Activated effector memory CD4-positive, alpha-beta T cell treated with Interleukin-2 at 50 U/mL for 16 hours (primary cell): ENCODE measurements at regions not wholly inside any gene's neighbourhood (a gene's known extent, or its start where the extent isn't known, plus 50 kb on each side); places are given as distances from the start of the nearest gene placed in this dataset.

Source experiments
- DNase-seq: peaks from one replicate; pipeline ENCODE4 v3.0.0-alpha.2; 2020

DNA sequence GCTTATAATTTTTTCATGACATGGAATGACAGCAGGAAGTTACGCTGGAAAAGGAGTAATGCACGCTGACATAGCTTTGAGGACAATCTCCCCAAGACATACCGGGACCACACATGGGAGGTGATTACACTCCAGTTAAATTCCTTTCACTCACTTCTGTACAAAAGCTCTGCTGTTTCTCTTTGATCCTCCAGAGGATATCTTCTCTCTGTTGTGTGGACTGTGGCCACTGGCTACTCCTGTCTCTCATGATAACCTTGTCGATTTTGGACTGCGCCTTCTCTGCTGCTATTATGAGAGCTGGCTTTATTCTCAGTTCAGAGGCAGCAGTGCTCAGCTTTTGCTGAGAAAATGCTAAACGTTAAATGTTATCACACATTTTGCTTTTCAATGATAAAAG, 464.6 kb downstream of the FGF9 start:
- DNase-seq = no peak

GRCh38 chr13:22137361-22138050, 466.6 kb downstream of the FGF9 start:
- no peak for DNase-seq

- no peak for DNase-seq
Observed at GRCh38 chr13:22138947-22139346, 468.1 kb downstream of the FGF9 start.

DNA sequence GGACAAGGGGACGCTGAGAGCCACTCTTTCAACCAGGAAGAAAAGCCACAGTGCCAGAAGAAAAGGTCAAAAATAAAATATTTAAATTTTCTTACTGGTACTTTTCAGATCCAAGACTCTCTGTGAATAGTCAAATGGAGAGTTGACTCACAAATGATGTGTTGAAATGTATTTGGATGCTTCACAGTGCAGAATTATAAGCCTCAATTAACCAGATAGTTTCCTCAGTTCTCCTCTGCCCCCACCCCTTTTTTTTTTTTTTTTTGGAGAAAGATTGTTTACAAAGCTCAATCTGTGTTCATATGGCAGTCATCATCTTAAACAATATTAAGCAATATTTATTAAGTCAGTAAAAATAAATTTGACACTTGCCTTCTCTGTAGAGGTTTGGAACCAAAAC, 470.8 kb downstream of the FGF9 start:
- no peak for DNase-seq

DNA sequence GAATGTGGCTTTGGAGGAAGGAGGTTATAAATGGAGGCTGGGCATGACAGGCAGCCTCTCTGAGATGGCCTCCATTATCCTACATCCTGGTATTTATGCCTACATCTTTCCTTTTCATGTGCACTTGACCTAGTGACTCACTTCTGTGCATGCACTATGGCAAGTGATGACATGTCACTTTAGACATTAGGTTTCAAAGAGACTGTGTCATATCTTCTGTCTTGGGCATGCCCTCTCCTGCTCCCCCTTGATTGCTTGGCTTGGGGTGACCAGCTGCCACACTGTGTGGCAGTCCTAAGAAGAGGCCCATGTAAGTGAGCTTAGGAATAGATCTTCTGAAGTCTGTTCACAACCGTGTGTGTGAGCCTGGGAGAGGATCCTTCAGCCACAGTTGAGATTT, 472.8 kb downstream of the FGF9 start:
- no peak for DNase-seq

DNA sequence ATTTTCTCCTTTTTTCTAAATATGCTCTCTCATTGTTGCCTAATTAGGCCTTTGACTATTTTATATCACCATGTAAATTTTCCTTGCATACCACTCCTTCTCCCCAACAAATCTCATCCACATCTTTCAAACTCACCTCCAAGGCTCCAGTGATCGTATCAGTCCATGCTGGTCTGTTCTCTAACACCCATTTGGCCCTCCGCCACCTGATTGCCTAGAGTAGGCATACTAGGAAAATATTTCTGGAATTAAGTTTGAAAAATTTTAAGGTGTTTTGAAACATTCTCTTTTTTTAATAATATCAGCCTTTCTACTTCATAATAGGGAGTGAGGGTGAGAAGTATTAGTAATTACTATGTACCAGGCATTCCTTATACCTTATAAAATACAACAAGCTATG, 473.9 kb downstream of the FGF9 start:
- no peak for DNase-seq

GRCh38 chr13:22148187-22148586, 477.3 kb downstream of the FGF9 start:
- no peak for DNase-seq

DNA sequence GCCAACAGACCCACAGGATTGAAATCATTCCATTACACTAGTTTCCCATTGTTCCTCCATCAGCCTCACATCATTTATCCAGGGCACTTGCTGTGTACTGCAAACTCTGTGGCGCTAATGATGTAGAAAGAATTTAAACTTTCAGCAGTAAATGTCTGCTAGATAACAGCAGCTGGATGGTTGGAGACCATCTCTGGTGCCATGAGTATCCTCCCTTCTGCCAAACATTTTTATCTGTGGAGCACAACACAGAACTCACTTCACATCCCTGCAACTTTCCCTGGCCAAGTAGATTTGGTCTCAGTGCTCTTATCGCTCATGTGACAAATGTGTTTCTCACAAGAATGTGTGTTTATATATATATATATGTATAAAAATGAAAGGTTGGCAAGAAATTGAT, 481.9 kb downstream of the FGF9 start:
- no peak for DNase-seq

GRCh38 chr13:22154041-22154440, 483.2 kb downstream of the FGF9 start:
- no peak for DNase-seq

GRCh38 chr13:22161871-22162270, 491.0 kb downstream of the FGF9 start:
- DNase-seq = no peak

GRCh38 chr13:22162889-22163288, 492.0 kb downstream of the FGF9 start:
- DNase-seq = no peak

- no peak for DNase-seq
Observed at GRCh38 chr13:22168437-22169190, 497.7 kb downstream of the FGF9 start.

GRCh38 chr13:22169473-22169872, 498.6 kb downstream of the FGF9 start:
- no peak for DNase-seq

DNA sequence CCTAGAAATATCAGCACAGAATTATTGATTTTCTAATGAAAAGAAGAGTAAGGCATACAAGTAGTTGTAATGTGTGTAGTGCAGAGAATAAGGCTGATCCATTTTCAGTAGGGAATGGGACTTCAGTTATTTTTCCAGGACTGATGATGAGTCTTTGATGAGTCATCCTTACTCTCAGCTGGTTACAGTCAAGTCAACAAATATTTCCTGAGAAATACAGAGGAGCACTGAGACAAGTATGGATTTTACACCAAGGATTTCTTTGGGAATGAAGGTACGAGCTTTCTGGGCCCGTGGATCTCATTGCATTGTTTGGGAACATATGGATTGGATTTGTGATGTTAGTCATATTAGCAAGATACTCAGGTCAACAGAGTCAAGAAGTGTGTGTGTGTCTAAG, 502.7 kb downstream of the FGF9 start:
- DNase-seq = no peak

GRCh38 chr13:22175241-22175640, 504.4 kb downstream of the FGF9 start:
- DNase-seq = no peak

- no peak for DNase-seq
Observed at GRCh38 chr13:22175815-22176214, 504.9 kb downstream of the FGF9 start.

DNA sequence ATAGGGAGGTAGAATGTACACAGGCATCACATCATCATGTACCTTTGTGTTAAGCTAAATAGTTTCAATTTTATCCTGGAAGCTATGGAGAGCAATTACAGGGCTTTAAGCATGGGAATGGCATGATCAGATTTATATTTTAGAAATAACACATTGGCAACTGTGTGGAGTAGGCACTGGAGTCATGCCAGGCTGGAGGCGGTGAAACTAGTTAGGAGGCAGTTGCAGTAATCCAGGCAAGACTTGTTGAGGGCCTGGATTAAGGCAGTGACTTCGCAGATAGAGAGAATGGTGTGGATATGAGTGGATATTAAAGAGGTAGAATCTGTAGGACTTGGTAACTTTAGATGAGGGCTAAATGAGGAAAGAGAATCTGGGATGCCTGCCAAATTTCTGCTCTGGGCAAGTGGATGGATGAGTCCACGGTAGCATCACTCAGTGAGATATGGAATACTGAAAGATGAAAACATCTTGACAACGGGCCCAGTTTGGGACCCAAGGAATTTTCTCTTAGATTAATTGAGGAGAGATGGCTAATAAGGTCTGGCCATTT, 506.2 kb downstream of the FGF9 start:
- no peak for DNase-seq

- no peak for DNase-seq
Observed at GRCh38 chr13:22178878-22179277, 508.0 kb downstream of the FGF9 start.

DNA sequence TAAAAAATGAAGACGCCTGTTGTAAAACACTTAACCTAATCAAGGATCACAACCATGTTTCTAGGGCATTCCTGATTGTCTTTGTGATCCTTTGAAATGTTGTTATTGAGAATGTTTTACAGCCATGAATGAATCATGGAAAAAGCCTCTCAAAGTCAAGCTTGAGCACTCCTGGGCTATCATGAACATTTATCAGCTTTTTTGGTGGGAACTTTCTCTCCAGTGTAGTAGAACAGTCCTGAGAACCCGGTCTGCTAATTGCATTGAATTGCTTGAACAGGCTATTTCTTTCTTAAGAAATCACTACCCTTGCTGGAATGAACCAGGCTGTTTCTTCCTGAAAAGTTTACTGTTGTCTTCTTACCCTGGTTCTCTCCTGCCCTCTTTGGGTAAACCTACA, 516.5 kb downstream of the FGF9 start:
- no peak for DNase-seq

- no peak for DNase-seq
Observed at GRCh38 chr13:22189176-22190048, 518.5 kb downstream of the FGF9 start.

DNA sequence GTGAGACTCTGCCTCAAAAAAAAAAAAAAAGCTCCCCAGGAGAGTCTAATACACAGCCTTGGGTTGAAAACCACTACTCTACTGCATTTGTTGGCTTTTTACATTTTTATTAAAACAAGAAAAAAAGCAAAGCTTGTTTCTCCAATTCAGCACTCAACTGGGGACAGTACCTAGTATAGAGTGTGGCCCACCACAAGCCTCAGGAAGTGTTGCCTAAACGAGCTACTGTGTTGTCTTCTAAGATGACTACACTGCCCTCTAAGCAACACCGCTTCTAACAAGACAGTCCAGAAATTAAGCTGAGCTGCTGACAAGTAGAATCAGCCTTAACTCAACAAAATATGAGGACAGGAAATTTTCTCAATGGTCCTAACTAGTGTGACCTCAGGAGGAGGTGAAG, 522.2 kb downstream of the FGF9 start:
- DNase-seq = no peak

- DNase-seq = no peak
Observed at GRCh38 chr13:22194106-22194805, 523.4 kb downstream of the FGF9 start.

DNA sequence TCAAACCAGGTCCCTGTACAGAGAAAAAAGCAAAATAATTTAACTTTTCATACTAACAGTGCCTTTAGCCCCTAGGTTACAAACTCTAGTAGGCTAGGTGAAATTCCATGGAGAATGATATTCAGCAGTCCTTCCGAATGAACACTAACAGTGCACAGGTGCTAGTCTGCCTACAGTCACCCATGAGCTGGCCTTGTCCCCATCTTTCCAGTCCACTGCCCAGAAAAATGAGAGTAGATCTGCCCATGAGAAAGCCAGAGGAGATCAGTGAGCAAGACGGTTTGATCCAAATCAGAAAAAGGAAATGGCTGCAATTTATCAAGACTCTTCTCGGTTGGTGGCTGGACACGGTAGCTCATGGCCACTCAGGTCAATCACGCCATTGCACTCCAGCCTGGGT, 524.9 kb downstream of the FGF9 start:
- no peak for DNase-seq
